DMS 273 treated with DMSO at 0.1 percent for 48 hours (cell line): ENCODE measurements at regions not wholly inside any gene's neighbourhood (a gene's known extent, or its start where the extent isn't known, plus 50 kb on each side); places are given as distances from the start of the nearest gene placed in this dataset.

Experiments used
- DNase-seq: peaks from one replicate; lab custom pipeline; 2025; lab: John Stamatoyannopoulos, UW

DNA sequence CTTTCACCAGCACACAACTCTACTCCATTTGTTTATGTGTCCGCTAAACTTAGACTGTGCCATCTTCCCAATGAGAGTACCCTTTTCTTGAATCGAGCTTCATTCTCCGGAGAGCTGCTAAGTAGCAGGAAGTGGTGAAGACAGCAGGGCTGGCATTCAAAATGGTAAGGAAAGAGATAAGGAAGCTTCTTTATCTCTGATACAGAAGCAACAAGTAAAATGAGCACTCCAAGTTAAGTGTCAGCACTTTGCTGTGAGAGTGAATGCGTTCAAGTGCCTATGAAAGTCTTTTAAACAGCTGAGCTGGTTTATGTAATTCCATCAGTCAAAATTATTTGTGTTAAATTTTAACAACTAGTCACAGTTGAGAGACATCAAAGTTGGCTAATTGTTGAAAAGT is 386.8 kb upstream of the PTPRD start:
- DNase-seq, result no peak

- no peak for DNase-seq
Observed at GRCh38 chr9:11001546-11001945, 388.7 kb upstream of the PTPRD start.

- no peak for DNase-seq
Observed at GRCh38 chr9:11002705-11003104, 389.9 kb upstream of the PTPRD start.

DNA sequence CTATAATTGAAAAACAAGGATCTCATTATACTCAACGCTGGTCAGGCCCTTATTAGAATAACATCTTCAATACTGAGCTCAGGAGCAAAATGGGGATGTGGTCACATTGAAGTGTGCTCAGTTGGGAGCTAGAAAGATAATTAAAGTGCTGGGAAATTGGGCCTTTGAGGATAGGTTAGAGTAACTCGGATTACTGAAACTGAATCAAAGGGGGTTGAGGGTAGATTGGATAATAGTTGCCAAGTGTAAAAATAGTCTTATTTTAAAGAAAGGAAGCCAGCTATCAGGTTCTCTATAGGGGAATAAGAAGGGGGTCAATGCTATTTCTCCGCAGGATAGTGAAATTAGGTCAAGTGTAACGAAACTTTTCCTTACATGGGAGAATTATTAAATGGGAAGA is 391.0 kb upstream of the PTPRD start:
- DNase-seq, result no peak

- DNase-seq, result no peak
Observed at GRCh38 chr9:11011696-11012095, 398.9 kb upstream of the PTPRD start.

- DNase-seq, result no peak
Observed at GRCh38 chr9:11016081-11016480, 403.3 kb upstream of the PTPRD start.

DNA sequence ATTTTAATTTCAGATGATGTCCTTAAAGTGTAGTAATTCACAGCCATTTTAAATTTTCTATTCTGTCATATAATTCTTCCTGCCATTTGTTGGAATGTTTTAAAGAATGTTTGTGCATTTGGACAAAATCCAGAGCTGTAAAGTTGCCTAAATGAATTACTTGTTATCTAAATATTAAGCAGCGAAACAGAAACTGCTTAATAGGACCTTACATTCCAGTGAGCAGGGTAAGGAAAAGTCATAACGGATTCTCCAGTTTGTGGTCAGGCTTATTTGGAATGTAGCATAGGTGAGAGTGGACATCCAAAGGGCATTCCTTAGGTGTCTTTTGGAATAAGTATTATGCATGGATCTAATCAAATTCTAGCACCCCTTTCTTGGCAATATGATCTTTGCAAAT is 410.4 kb upstream of the PTPRD start:
- DNase-seq, result no peak

DNA sequence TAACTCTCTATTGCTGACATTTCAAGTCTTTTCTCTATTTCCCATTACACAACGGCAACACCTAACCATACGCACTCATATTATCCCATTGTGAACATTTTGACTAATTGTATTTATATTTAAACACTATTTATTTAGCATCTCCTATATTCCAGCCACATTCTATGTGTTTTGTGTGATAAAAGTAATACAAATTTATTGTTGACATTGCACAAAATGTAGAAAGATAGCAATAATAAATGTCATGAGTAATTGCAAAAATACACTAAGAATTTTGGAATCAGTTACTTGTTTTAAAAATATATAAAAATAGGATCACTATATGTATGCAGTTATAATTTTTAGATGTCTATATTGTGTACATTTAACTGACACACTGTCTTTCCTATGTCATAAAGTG is 413.0 kb upstream of the PTPRD start:
- no peak for DNase-seq

DNA sequence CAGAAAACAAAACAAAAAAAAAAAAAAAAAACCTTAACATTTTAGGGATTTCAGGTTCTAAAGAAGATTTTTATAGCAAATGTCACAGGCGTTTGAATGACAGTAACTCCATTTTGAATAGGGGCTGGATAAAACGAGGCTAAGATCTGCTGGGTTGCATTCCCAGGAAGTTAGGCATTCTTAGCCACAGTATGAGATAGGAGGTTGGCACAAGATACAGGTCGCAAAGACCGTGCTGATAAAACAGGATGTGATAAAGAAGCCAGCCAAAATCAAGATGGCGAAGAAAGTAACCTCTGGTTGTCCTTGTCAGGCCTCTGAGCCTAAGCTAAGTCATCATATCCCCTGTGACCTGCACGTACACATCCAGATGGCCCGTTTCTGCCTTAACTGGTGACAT is 425.6 kb upstream of the PTPRD start:
- DNase-seq, result no peak

GRCh38 chr9:11039006-11039405 is 426.2 kb upstream of the PTPRD start:
- DNase-seq, result no peak

GRCh38 chr9:11045589-11045988 is 432.8 kb upstream of the PTPRD start:
- DNase-seq, result no peak

DNA sequence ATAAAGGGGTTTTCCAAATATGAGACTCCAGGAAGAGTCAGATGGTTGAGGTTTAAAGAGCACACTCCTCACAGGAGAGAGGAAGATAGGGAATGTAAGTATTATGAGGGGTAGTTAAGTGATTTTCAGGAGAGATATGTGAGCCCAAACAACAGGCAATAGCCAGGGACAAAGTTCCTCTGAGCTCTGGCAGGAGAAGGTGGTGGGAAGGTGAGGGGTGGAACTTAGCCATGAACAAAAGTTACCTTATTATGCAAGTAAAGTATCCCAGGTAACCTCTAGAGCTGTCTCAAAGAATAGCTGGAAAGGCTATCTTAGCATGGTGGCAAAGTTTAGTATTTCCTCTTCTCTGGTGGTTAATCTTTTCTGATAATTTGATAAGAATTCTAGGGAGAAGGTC is 450.5 kb upstream of the PTPRD start:
- no peak for DNase-seq

DNA sequence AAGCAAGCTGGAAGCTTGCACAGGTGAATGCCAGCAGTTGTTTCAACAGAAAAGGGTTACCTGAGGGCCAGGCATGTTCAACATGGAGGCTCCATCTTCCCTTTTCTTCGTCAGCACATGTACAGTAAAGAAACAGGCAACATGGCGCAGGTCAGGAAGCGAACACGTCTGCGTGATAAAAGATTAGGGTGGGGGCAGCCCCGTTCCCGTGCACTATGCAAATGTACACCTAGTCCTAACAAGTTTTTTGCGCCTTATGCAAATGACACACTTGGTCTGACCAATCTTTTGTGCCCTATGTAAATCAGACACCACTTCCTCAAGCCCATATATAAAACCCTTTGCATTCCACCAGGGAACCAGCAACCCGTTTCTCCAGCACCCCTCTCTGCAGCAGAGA is 452.1 kb upstream of the PTPRD start:
- no peak for DNase-seq

DNA sequence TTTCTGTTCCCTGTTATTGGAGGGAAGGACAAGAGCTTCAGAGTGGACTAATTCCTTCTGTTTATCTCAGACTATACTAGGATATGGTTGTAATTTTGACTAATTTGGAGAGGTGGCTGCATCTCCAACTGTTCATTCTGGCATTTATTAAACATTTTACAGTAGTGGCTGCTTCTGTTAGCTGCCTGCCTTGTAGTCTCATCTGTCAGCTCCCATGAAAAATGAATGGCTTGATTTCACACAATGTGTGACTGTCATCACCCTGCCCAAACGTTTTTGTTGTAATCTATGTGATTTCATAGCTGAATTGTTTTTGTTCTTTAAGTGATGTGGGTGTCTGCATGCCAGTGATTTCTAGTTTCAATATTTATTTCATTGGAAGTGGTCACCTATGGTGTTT is 459.4 kb upstream of the PTPRD start:
- no peak for DNase-seq

- no peak for DNase-seq
Observed at GRCh38 chr9:11086561-11086960, 473.8 kb upstream of the PTPRD start.

DNA sequence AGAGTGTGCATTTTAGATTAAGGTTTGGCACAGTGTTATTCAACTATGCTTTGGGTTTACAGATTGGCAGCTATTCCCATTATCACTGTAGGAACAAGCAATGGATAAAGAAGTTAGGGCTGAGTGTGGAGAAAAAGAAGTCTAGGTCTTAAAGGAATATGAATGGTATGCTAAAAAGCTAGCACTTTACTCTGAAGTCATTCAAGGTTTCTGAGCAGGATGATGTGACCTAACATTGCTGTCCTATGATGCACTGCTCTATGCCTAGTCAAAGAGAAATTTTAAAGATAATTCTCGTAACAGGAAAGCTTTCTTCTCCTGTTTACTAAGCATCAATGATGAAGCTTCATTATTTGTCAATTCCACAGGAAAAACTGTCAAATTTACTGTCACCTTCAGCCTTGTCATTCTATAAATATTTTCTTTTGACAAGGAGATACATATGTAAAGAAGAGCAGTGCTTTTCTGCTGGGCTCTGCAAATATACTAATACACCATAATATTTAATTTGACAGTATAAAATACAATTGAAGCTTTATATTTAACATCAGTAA is 476.1 kb upstream of the PTPRD start:
- no peak for DNase-seq

GRCh38 chr9:11092974-11093373 is 480.2 kb upstream of the PTPRD start:
- no peak for DNase-seq

- DNase-seq, result no peak
Observed at GRCh38 chr9:11097020-11097419, 484.2 kb upstream of the PTPRD start.

- no peak for DNase-seq
Observed at GRCh38 chr9:11103525-11103924, 490.7 kb upstream of the PTPRD start.

GRCh38 chr9:11107196-11107595 is 494.4 kb upstream of the PTPRD start:
- DNase-seq, result no peak

DNA sequence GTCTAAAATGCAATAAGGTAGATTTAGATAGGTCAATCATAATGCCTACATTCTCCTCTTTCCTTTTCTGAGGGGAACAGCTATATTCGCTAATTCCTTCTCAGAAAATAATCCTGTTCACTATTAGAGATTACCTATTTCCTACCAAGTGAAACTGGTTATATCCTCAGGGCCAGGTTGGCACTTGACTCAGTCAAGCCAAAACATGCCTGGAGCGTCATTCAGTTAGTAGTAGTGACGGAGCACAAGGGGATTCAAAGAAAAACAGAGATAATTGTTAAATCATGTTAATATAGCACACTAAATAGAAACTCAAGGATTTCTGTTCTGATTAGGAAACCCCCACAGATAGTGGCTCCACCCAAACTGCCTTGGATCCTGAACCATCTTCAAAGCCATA is 515.4 kb upstream of the PTPRD start:
- DNase-seq, result no peak

- DNase-seq, result no peak
Observed at GRCh38 chr9:11135851-11136250, 523.0 kb upstream of the PTPRD start.

DNA sequence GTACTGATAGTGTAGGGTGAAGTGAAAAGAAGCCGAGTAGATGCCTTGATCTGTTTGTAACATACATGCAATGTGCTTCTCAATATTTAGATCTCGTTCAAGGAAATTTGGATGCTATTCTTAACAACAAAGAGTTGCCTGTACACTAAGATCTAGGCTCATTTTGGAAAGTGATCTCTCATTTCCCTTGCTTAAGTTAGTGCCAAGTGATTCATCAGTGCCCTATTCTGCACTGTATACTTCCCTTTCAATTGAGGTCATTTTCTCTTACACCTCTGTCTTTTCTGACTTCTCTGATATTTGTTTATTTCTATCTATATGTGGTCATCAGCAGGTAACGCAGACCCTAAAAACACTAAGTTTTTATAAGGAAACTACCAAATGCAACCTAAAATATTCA is 528.6 kb upstream of the PTPRD start:
- no peak for DNase-seq

- no peak for DNase-seq
Observed at GRCh38 chr9:11142965-11143738, 530.4 kb upstream of the PTPRD start.
